ENCODE measurements at regions not wholly inside any gene's neighbourhood (a gene's known extent, or its start where the extent isn't known, plus 50 kb on each side); places are given as distances from the start of the nearest gene placed in this dataset.

DNA sequence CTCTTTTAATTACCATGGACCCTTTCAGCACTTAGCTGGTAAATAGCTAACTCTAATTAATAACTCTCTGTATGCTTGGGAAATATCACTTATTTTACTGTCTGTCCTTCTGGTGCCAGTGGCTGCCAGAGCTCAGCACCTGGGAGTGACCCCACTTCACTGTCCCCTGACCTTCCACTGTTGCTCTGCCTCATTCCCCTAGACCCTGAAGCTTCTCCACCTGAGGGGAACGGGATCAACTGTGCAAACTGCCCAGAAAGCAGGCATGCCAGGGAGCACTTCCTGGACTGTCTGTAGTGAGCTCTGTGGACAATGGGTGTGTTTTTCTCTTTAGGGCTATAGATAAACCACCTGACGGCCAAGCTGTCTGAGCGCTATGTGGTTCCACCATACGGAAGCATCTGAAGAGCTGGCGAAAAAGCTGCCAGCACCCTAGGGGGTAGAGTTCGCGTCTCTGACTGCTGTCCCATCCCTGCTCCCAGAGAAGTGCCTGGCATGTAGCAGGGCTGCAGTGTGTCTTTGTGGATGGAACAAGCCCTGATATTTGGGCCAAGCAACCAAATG is 106.3 kb upstream of the FOXA2 start:
- TF ChIP-seq, protein P1, sequence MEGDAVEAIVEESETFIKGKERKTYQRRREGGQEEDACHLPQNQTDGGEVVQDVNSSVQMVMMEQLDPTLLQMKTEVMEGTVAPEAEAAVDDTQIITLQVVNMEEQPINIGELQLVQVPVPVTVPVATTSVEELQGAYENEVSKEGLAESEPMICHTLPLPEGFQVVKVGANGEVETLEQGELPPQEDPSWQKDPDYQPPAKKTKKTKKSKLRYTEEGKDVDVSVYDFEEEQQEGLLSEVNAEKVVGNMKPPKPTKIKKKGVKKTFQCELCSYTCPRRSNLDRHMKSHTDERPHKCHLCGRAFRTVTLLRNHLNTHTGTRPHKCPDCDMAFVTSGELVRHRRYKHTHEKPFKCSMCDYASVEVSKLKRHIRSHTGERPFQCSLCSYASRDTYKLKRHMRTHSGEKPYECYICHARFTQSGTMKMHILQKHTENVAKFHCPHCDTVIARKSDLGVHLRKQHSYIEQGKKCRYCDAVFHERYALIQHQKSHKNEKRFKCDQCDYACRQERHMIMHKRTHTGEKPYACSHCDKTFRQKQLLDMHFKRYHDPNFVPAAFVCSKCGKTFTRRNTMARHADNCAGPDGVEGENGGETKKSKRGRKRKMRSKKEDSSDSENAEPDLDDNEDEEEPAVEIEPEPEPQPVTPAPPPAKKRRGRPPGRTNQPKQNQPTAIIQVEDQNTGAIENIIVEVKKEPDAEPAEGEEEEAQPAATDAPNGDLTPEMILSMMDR (IDR thresholded peaks at IDR 0.05; ENCODE audit: extremely low read depth in 1 of 2, insufficient read depth in 1 of 2, low read depth in 1 of 2, low read length in 2 of 2), result no peak
- no peak for TF ChIP-seq MYC (IDR thresholded peaks at IDR 0.05; ENCODE audit: low read depth, low read length)
- TF ChIP-seq POLR2A (IDR thresholded peaks at IDR 0.05; ENCODE audit: low read depth, low read length), result no peak
- no peak for TF ChIP-seq POLR2AphosphoS5 (IDR thresholded peaks at IDR 0.05; ENCODE audit: insufficient read depth, low read depth, low read length)

Measured in endothelial cell of umbilical vein (primary cell).